CD4-positive, CD25-positive, alpha-beta regulatory T cell (primary cell): ENCODE measurements at regions not wholly inside any gene's neighbourhood (a gene's known extent, or its start where the extent isn't known, plus 50 kb on each side); places are given as distances from the start of the nearest gene placed in this dataset.
A peak's percentile ranks its signal among the peaks of the same experiment; 100 is the strongest.

Source experiments
- ATAC-seq, 2 donors: fragments of 150-1000 bp; cut with Tn5 transposase; one replicate each; pipeline ENCODE4 v1.10.0; 2021; ENCODE audit warnings: low read depth in 2 of 2, moderate number of reproducible peaks in 2 of 2, moderate library complexity in 1 of 2
- DNase-seq, 3 donors: peaks; one replicate each; pipeline versions ENCODE4 v3.0.0 to v3.0.0-alpha.2; 2012 to 2022; ENCODE audit warnings: mixed read lengths in 1 of 3
- H3K27ac ChIP-seq: one replicate; pipeline ENCODE4 v1.7.0; 2013; ENCODE audit warnings: mild to moderate bottlenecking, low read length; ENCODE audit not compliant: insufficient read depth, poor library complexity, severe bottlenecking
- H3K27me3 ChIP-seq: one replicate; pipeline ENCODE4 v1.7.0; 2013; ENCODE audit warnings: low read length; ENCODE audit not compliant: control insufficient read depth, insufficient read depth
- H3K36me3 ChIP-seq: one replicate; pipeline ENCODE4 v1.7.0; 2013; ENCODE audit warnings: mild to moderate bottlenecking, low read length, moderate library complexity; ENCODE audit not compliant: control insufficient read depth, insufficient read depth
- H3K4me1 ChIP-seq: 2 replicates; pipeline ENCODE4 v1.7.0; 2013; ENCODE audit warnings: mild to moderate bottlenecking, low read length; ENCODE audit not compliant: insufficient read depth, control insufficient read depth, poor library complexity, severe bottlenecking
- H3K4me3 ChIP-seq: one replicate; pipeline ENCODE4 v1.7.0; 2013; ENCODE audit warnings: low read depth, mild to moderate bottlenecking, low read length, moderate library complexity
- H3K9me3 ChIP-seq, 2 experiments: 1 replicate in 1 of 2; 2 replicates in 1 of 2; pipeline ENCODE4 v1.7.0; 2013; ENCODE audit warnings: low read length in 2 of 2, mild to moderate bottlenecking in 1 of 2, moderate library complexity in 1 of 2; ENCODE audit not compliant: control insufficient read depth in 2 of 2
- H3K27ac Mint-ChIP-seq, 3 donors: one replicate each; pipeline ENCODE4 v1.8.0; 2020 to 2022; ENCODE audit warnings: mild to moderate bottlenecking in 3 of 3, mixed read lengths in 3 of 3, moderate library complexity in 2 of 3
- H3K27me3 Mint-ChIP-seq: one replicate; pipeline ENCODE4 v1.8.0; 2022; ENCODE audit warnings: mild to moderate bottlenecking, mixed read lengths
- H3K36me3 Mint-ChIP-seq: one replicate; pipeline ENCODE4 v1.8.0; 2020; ENCODE audit warnings: mixed read lengths
- H3K4me1 Mint-ChIP-seq, 4 donors: one replicate each; pipeline ENCODE4 v1.8.0; 2020 to 2022; ENCODE audit warnings: mixed read lengths in 4 of 4, mild to moderate bottlenecking in 1 of 4
- H3K4me3 Mint-ChIP-seq, 4 donors: one replicate each; pipeline ENCODE4 v1.8.0; 2020 to 2022; ENCODE audit warnings: mild to moderate bottlenecking in 4 of 4, mixed read lengths in 4 of 4, moderate library complexity in 3 of 4
- H3K9me3 Mint-ChIP-seq, 7 donors: one replicate each; pipeline ENCODE4 v1.8.0; 2020 to 2022; ENCODE audit warnings: mixed read lengths in 7 of 7, mild to moderate bottlenecking in 3 of 7, moderate library complexity in 2 of 7

GRCh38 chr2:42914314-42914713 is 121.9 kb upstream of the HAAO start:
- Mint-ChIP-seq H3K27ac (no peak overlapping the region), H3K4me3 (no peak overlapping the region), H3K27me3 (no peaks in the 10 kb centered on the region), H3K36me3 (no peaks in the 10 kb centered on the region), H3K4me1 (peaks cover 0 to 4% (median 0%) of the 10 kb centered on the region in 4 donors), H3K9me3 (peaks cover 0 to 4% (median 0%) of the 10 kb centered on the region in 7 donors)
- Histone ChIP-seq H3K36me3 (no peaks in the 10 kb centered on the region), H3K4me1 (no peaks in the 10 kb centered on the region), H3K9me3 (no peaks in the 10 kb centered on the region), H3K27me3 (peaks cover 3% of the 10 kb centered on the region), H3K4me3 (no peak overlapping the region), H3K27ac (no peak overlapping the region)
- no peak for ATAC-seq
- no peak for DNase-seq

GRCh38 chr2:42913280-42913878 is 121.0 kb upstream of the HAAO start:
- no peak overlapping the region for H3K4me3 ChIP-seq
- no peak overlapping the region for H3K27ac Mint-ChIP-seq

GRCh38 chr2:42910645-42911405 is 118.4 kb upstream of the HAAO start:
- ATAC-seq (no peak), DNase-seq (no peak)
- Mint-ChIP-seq H3K4me1 (peaks cover 0 to 4% (median 0%) of the 10 kb centered on the region in 4 donors), H3K36me3 (no peaks in the 10 kb centered on the region), H3K27ac (no peak overlapping the region), H3K27me3 (peaks cover 5% of the 10 kb centered on the region), H3K9me3 (peaks cover 0 to 3% (median 0%) of the 10 kb centered on the region in 7 donors), H3K4me3 (no peak overlapping the region)
- Histone ChIP-seq H3K4me3 (no peak overlapping the region), H3K27ac (no peak overlapping the region), H3K9me3 (no peaks in the 10 kb centered on the region), H3K4me1 (no peaks in the 10 kb centered on the region), H3K36me3 (no peaks in the 10 kb centered on the region), H3K27me3 (peaks cover 6% of the 10 kb centered on the region)

More at GRCh38 chr2:42913280-42913878, 121.0 kb upstream of the HAAO start:
- Histone ChIP-seq H3K9me3 (no peaks in the 10 kb centered on the region), H3K27ac (no peak overlapping the region), H3K27me3 (peaks cover 3% of the 10 kb centered on the region), H3K36me3 (no peaks in the 10 kb centered on the region), H3K4me1 (no peaks in the 10 kb centered on the region)
- Mint-ChIP-seq H3K27me3 (no peaks in the 10 kb centered on the region), H3K4me3 (no peak overlapping the region), H3K4me1 (peaks cover 0 to 4% (median 0%) of the 10 kb centered on the region in 4 donors), H3K9me3 (peaks cover 0 to 4% (median 0%) of the 10 kb centered on the region in 7 donors), H3K36me3 (no peaks in the 10 kb centered on the region)
- no peak for DNase-seq
- ATAC-seq: no peak

GRCh38 chr2:42909966-42910365 is 117.6 kb upstream of the HAAO start:
- Mint-ChIP-seq H3K27ac (no peak overlapping the region), H3K4me3 (no peak overlapping the region), H3K4me1 (peaks cover 0 to 4% (median 0%) of the 10 kb centered on the region in 4 donors), H3K27me3 (peaks cover 5% of the 10 kb centered on the region), H3K9me3 (peaks cover 0 to 2% (median 0%) of the 10 kb centered on the region in 7 donors), H3K36me3 (no peaks in the 10 kb centered on the region)
- Histone ChIP-seq H3K9me3 (no peaks in the 10 kb centered on the region), H3K36me3 (no peaks in the 10 kb centered on the region), H3K4me1 (no peaks in the 10 kb centered on the region), H3K27ac (no peak overlapping the region), H3K4me3 (no peak overlapping the region), H3K27me3 (peaks cover 6% of the 10 kb centered on the region)
- ATAC-seq (no peak), DNase-seq (no peak)

GRCh38 chr2:42908518-42909200 is 116.3 kb upstream of the HAAO start:
- H3K36me3 Mint-ChIP-seq: no peaks in the 10 kb centered on the region
- H3K4me1 Mint-ChIP-seq: peaks cover 0 to 3% (median 0%) of the 10 kb centered on the region in 4 donors
- H3K9me3 ChIP-seq: no peaks in the 10 kb centered on the region
- H3K27ac ChIP-seq: no peak overlapping the region
- H3K4me3 Mint-ChIP-seq: no peak overlapping the region
- H3K27me3 ChIP-seq: peaks cover 6% of the 10 kb centered on the region
- no peaks in the 10 kb centered on the region for H3K36me3 ChIP-seq
- no peak overlapping the region for H3K27ac Mint-ChIP-seq
- ATAC-seq: no peak
- no peak for DNase-seq
- peaks cover 9% of the 10 kb centered on the region for H3K27me3 Mint-ChIP-seq
- no peaks in the 10 kb centered on the region for H3K9me3 Mint-ChIP-seq
- H3K4me3 ChIP-seq: no peak overlapping the region
- no peaks in the 10 kb centered on the region for H3K4me1 ChIP-seq

GRCh38 chr2:42907835-42908234 is 115.5 kb upstream of the HAAO start:
- ATAC-seq (no peak), DNase-seq (no peak)
- H3K4me3 ChIP-seq: no peak overlapping the region
- Mint-ChIP-seq H3K27me3 (peaks cover 9% of the 10 kb centered on the region), H3K9me3 (no peaks in the 10 kb centered on the region), H3K36me3 (no peaks in the 10 kb centered on the region), H3K27ac (no peak overlapping the region), H3K4me1 (no peaks in the 10 kb centered on the region), H3K4me3 (no peak overlapping the region)
- no peaks in the 10 kb centered on the region for H3K9me3 ChIP-seq
- no peaks in the 10 kb centered on the region for H3K36me3 ChIP-seq
- peaks cover 6% of the 10 kb centered on the region for H3K27me3 ChIP-seq
- H3K27ac ChIP-seq: no peak overlapping the region
- no peaks in the 10 kb centered on the region for H3K4me1 ChIP-seq

- Mint-ChIP-seq H3K4me3 (no peak overlapping the region), H3K36me3 (no peaks in the 10 kb centered on the region), H3K9me3 (no peaks in the 10 kb centered on the region), H3K4me1 (no peaks in the 10 kb centered on the region), H3K27ac (peak overlapping the region in 1 of 3 donors; percentile 47), H3K27me3 (peaks cover 13% of the 10 kb centered on the region)
- Histone ChIP-seq H3K36me3 (no peaks in the 10 kb centered on the region), H3K4me1 (no peaks in the 10 kb centered on the region), H3K4me3 (no peak overlapping the region), H3K27ac (no peak overlapping the region), H3K27me3 (peaks cover 6% of the 10 kb centered on the region), H3K9me3 (no peaks in the 10 kb centered on the region)
- DNase-seq: no peak
- no peak for ATAC-seq
Observed at GRCh38 chr2:42906557-42907411, 114.4 kb upstream of the HAAO start.
